PFSK-1 (cell line): ENCODE measurements at regions not wholly inside any gene's neighbourhood (a gene's known extent, or its start where the extent isn't known, plus 50 kb on each side); places are given as distances from the start of the nearest gene placed in this dataset.

Source experiments
- FOXP2 ChIP-seq: optimal IDR thresholded peaks from 2 replicates; pipeline ENCODE3; 2011; ENCODE audit warnings: borderline replicate concordance, control low read depth, inconsistent platforms; ENCODE audit not compliant: insufficient read depth; ENCODE audit errors: extremely low read length, extremely low read depth
- POLR2AphosphoS5 ChIP-seq: IDR thresholded peaks from 2 replicates; pipeline ENCODE4 v1.6.1; 2012; ENCODE audit warnings: low read depth, mild to moderate bottlenecking, control low read depth, low read length, moderate library complexity
- REST ChIP-seq, 2 experiments: IDR thresholded peaks; 2 replicates each; pipeline versions ENCODE4 v1.6.1 to v1.8.0; 2011 to 2012; ENCODE audit warnings: low read depth in 2 of 2, low read length in 2 of 2, control low read depth in 1 of 2, inconsistent platforms in 1 of 2, mild to moderate bottlenecking in 1 of 2, moderate library complexity in 1 of 2; ENCODE audit not compliant: insufficient read depth in 1 of 2
- SIN3A ChIP-seq: IDR thresholded peaks from 2 replicates; pipeline ENCODE4 v1.6.1; 2012; ENCODE audit warnings: mild to moderate bottlenecking, low read length, moderate library complexity, borderline replicate concordance; ENCODE audit not compliant: insufficient read depth
- TAF1 ChIP-seq: IDR thresholded peaks from 2 replicates; pipeline ENCODE4 v1.6.1; 2012; ENCODE audit warnings: low read length, control low read depth, borderline replicate concordance; ENCODE audit not compliant: insufficient read depth

- TF ChIP-seq REST (IDR thresholded peaks at IDR 0.05; ENCODE audit: insufficient read depth in 1 of 2, low read depth in 2 of 2, low read length in 2 of 2) (no peak), FOXP2 (no peak), SIN3A (no peak), TAF1 (no peak), POLR2AphosphoS5 (no peak)
Observed at GRCh38 chr20:48204499-48204898, 419.2 kb upstream of the SULF2 start.
